ENCODE measurements at regions not wholly inside any gene's neighbourhood (a gene's known extent, or its start where the extent isn't known, plus 50 kb on each side); places are given as distances from the start of the nearest gene placed in this dataset.

- Histone ChIP-seq H3K27ac (ENCODE audit: low read depth in 1 of 2, low read length in 2 of 2) (no peak overlapping the region), H3K36me3 (ENCODE audit: control insufficient read depth in 1 of 2, insufficient read depth in 2 of 2, low read length in 1 of 2) (no peaks in the 10 kb centered on the region), H3K4me1 (ENCODE audit: control insufficient read depth in 1 of 2, insufficient read depth in 2 of 2, low read length in 2 of 2) (no peaks in the 10 kb centered on the region), H3K9me3 (ENCODE audit: control insufficient read depth, low read length) (no peaks in the 10 kb centered on the region), H3K4me3 (ENCODE audit: low read length in 2 of 2) (no peak overlapping the region), H3K27me3 (ENCODE audit: control insufficient read depth in 1 of 2, insufficient read depth in 2 of 2, low read length in 1 of 2) (no peaks in the 10 kb centered on the region)
- intact Hi-C loops (cut with DNase I): no loop called here
- 98% methylated on average over 2 of the region's 2 CpGs for WGBS, 2 donors
- DNase-seq (no peak), ATAC-seq (ENCODE audit: low FRiP score) (no peak)
These were observed 539.4 kb upstream of the GJE1 start for GRCh38 chr6:141593311-141593710.

- no peak overlapping the region for H3K27ac ChIP-seq (ENCODE audit: low read depth in 1 of 2, low read length in 2 of 2)
- DNase-seq: no peak
- H3K4me1 ChIP-seq (ENCODE audit: control insufficient read depth in 1 of 2, insufficient read depth in 2 of 2, low read length in 2 of 2): no peaks in the 10 kb centered on the region
- H3K27me3 ChIP-seq (ENCODE audit: control insufficient read depth in 1 of 2, insufficient read depth in 2 of 2, low read length in 1 of 2): no peaks in the 10 kb centered on the region
- H3K36me3 ChIP-seq (ENCODE audit: control insufficient read depth in 1 of 2, insufficient read depth in 2 of 2, low read length in 1 of 2): no peaks in the 10 kb centered on the region
- WGBS, 2 donors: 73 to 80% methylated on average over 4 of the region's 4 CpGs
- intact Hi-C loops (cut with DNase I): no loop called here
- ATAC-seq (ENCODE audit: low FRiP score): no peak
- H3K4me3 ChIP-seq (ENCODE audit: low read length in 2 of 2): no peak overlapping the region
- no peaks in the 10 kb centered on the region for H3K9me3 ChIP-seq (ENCODE audit: control insufficient read depth, low read length)
These were observed 545.1 kb upstream of the GJE1 start for GRCh38 chr6:141587482-141588266.

- H3K9me3 ChIP-seq (ENCODE audit: control insufficient read depth, low read length): no peaks in the 10 kb centered on the region
- intact Hi-C loops (cut with DNase I): no loop called here
- H3K27me3 ChIP-seq (ENCODE audit: control insufficient read depth in 1 of 2, insufficient read depth in 2 of 2, low read length in 1 of 2): no peaks in the 10 kb centered on the region
- H3K4me3 ChIP-seq (ENCODE audit: low read length in 2 of 2): no peak overlapping the region
- ATAC-seq (ENCODE audit: low FRiP score) (no peak), DNase-seq (no peak)
- 99 to 100% methylated on average over 2 of the region's 2 CpGs for WGBS, 2 donors
- H3K4me1 ChIP-seq (ENCODE audit: control insufficient read depth in 1 of 2, insufficient read depth in 2 of 2, low read length in 2 of 2): no peaks in the 10 kb centered on the region
- no peak overlapping the region for H3K27ac ChIP-seq (ENCODE audit: low read depth in 1 of 2, low read length in 2 of 2)
- no peaks in the 10 kb centered on the region for H3K36me3 ChIP-seq (ENCODE audit: control insufficient read depth in 1 of 2, insufficient read depth in 2 of 2, low read length in 1 of 2)
These were observed 551.7 kb upstream of the GJE1 start for GRCh38 chr6:141580988-141581552.

GRCh38 chr6:141580131-141580530 is 552.6 kb upstream of the GJE1 start:
- ATAC-seq (ENCODE audit: low FRiP score): no peak
- Histone ChIP-seq H3K4me3 (ENCODE audit: low read length in 2 of 2) (no peak overlapping the region), H3K27me3 (ENCODE audit: control insufficient read depth in 1 of 2, insufficient read depth in 2 of 2, low read length in 1 of 2) (no peaks in the 10 kb centered on the region), H3K27ac (ENCODE audit: low read depth in 1 of 2, low read length in 2 of 2) (no peak overlapping the region), H3K36me3 (ENCODE audit: control insufficient read depth in 1 of 2, insufficient read depth in 2 of 2, low read length in 1 of 2) (no peaks in the 10 kb centered on the region), H3K4me1 (ENCODE audit: control insufficient read depth in 1 of 2, insufficient read depth in 2 of 2, low read length in 2 of 2) (no peaks in the 10 kb centered on the region), H3K9me3 (ENCODE audit: control insufficient read depth, low read length) (no peaks in the 10 kb centered on the region)
- no peak for DNase-seq
- intact Hi-C loops (cut with DNase I): no loop called here
- 86 to 89% methylated on average over 4 of the region's 4 CpGs for WGBS, 2 donors

GRCh38 chr6:141576751-141577150 is 556.0 kb upstream of the GJE1 start:
- ATAC-seq (ENCODE audit: low FRiP score): no peak
- Histone ChIP-seq H3K9me3 (ENCODE audit: control insufficient read depth, low read length) (no peaks in the 10 kb centered on the region), H3K36me3 (ENCODE audit: control insufficient read depth in 1 of 2, insufficient read depth in 2 of 2, low read length in 1 of 2) (no peaks in the 10 kb centered on the region), H3K4me1 (ENCODE audit: control insufficient read depth in 1 of 2, insufficient read depth in 2 of 2, low read length in 2 of 2) (no peaks in the 10 kb centered on the region), H3K27me3 (ENCODE audit: control insufficient read depth in 1 of 2, insufficient read depth in 2 of 2, low read length in 1 of 2) (no peaks in the 10 kb centered on the region), H3K27ac (ENCODE audit: low read depth in 1 of 2, low read length in 2 of 2) (no peak overlapping the region), H3K4me3 (ENCODE audit: low read length in 2 of 2) (no peak overlapping the region)
- no peak for DNase-seq
- intact Hi-C loops (cut with DNase I): no loop called here

GRCh38 chr6:141562851-141563763 is 569.6 kb upstream of the GJE1 start:
- H3K36me3 ChIP-seq (ENCODE audit: control insufficient read depth in 1 of 2, insufficient read depth in 2 of 2, low read length in 1 of 2): no peaks in the 10 kb centered on the region
- ATAC-seq (ENCODE audit: low FRiP score) (peak; percentile 95), DNase-seq (peak; percentile 52 to 62)
- peak overlapping the region in 1 of 2 donors; percentile 90 for H3K4me3 ChIP-seq (ENCODE audit: low read length in 2 of 2)
- no peaks in the 10 kb centered on the region for H3K27me3 ChIP-seq (ENCODE audit: control insufficient read depth in 1 of 2, insufficient read depth in 2 of 2, low read length in 1 of 2)
- H3K9me3 ChIP-seq (ENCODE audit: control insufficient read depth, low read length): no peaks in the 10 kb centered on the region
- H3K4me1 ChIP-seq (ENCODE audit: control insufficient read depth in 1 of 2, insufficient read depth in 2 of 2, low read length in 2 of 2): no peaks in the 10 kb centered on the region
- intact Hi-C loops (cut with DNase I): no loop called here
- 33% methylated on average over 11 of the region's 11 CpGs for WGBS, 2 donors
- H3K27ac ChIP-seq (ENCODE audit: low read depth in 1 of 2, low read length in 2 of 2): no peak overlapping the region

- peak overlapping the region in 1 of 2 donors; percentile 42 for H3K27ac ChIP-seq (ENCODE audit: low read depth in 1 of 2, low read length in 2 of 2)
- H3K27me3 ChIP-seq (ENCODE audit: control insufficient read depth in 1 of 2, insufficient read depth in 2 of 2, low read length in 1 of 2): no peaks in the 10 kb centered on the region
- WGBS, 2 donors: 20 to 21% methylated on average over 15 of the region's 15 CpGs
- no peaks in the 10 kb centered on the region for H3K4me1 ChIP-seq (ENCODE audit: control insufficient read depth in 1 of 2, insufficient read depth in 2 of 2, low read length in 2 of 2)
- no peaks in the 10 kb centered on the region for H3K9me3 ChIP-seq (ENCODE audit: control insufficient read depth, low read length)
- intact Hi-C loops (cut with DNase I): no loop called here
- DNase-seq: peak in 1 of 2 donors; percentile 74
- peak overlapping the region in 1 of 2 donors; percentile 90 for H3K4me3 ChIP-seq (ENCODE audit: low read length in 2 of 2)
- H3K36me3 ChIP-seq (ENCODE audit: control insufficient read depth in 1 of 2, insufficient read depth in 2 of 2, low read length in 1 of 2): no peaks in the 10 kb centered on the region
- ATAC-seq (ENCODE audit: low FRiP score): peak; percentile 56
These were observed 570.4 kb upstream of the GJE1 start for GRCh38 chr6:141562186-141562811.

GRCh38 chr6:141561154-141561553 is 571.6 kb upstream of the GJE1 start:
- no peaks in the 10 kb centered on the region for H3K9me3 ChIP-seq (ENCODE audit: control insufficient read depth, low read length)
- DNase-seq (no peak), ATAC-seq (ENCODE audit: low FRiP score) (no peak)
- no peaks in the 10 kb centered on the region for H3K36me3 ChIP-seq (ENCODE audit: control insufficient read depth in 1 of 2, insufficient read depth in 2 of 2, low read length in 1 of 2)
- no peak overlapping the region for H3K4me3 ChIP-seq (ENCODE audit: low read length in 2 of 2)
- WGBS, 2 donors: 80 to 92% methylated on average over 3 of the region's 3 CpGs
- no peaks in the 10 kb centered on the region for H3K27me3 ChIP-seq (ENCODE audit: control insufficient read depth in 1 of 2, insufficient read depth in 2 of 2, low read length in 1 of 2)
- no peaks in the 10 kb centered on the region for H3K4me1 ChIP-seq (ENCODE audit: control insufficient read depth in 1 of 2, insufficient read depth in 2 of 2, low read length in 2 of 2)
- intact Hi-C loops (cut with DNase I): no loop called here
- H3K27ac ChIP-seq (ENCODE audit: low read depth in 1 of 2, low read length in 2 of 2): no peak overlapping the region
